ENCODE measurements at regions not wholly inside any gene's neighbourhood (a gene's known extent, or its start where the extent isn't known, plus 50 kb on each side); places are given as distances from the start of the nearest gene placed in this dataset.

DNA sequence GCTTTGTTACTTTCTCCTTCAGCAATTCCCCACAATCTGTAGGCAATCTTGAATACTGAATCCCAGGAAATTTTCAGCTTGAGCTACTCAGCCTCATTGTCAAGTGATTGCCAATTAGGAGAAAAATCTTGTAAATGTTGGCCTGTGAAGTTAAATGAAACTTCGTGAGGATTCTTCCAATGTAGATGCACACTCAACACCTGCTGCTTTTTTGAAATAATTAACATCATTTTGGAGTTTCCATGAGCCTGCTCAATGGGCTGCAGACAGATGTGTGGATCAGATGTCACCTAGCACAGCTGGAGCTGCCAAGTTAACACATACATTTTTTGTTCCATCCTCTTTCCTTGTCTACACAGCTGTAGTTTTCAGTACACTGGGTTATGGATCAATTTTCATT lies 645.6 kb upstream of the LUZP2 start:
- TF ChIP-seq POLR2A (IDR thresholded peaks at IDR 0.05; ENCODE audit: low read depth, low read length) = no peak
- no peak for TF ChIP-seq POLR2AphosphoS5 (IDR thresholded peaks at IDR 0.05; ENCODE audit: low read depth, low read length)
- no peak for TF ChIP-seq TAF1 (IDR thresholded peaks at IDR 0.05; ENCODE audit: low read depth, low read length)
- no peak for TF ChIP-seq PAX5 (IDR thresholded peaks at IDR 0.05; ENCODE audit: insufficient read depth, low read length, severe bottlenecking)
- no peak for TF ChIP-seq SPI1 (IDR thresholded peaks at IDR 0.05; ENCODE audit: low read depth, low read length)
